Left cardiac atrium (tissue), 4 donors: ENCODE measurements at regions not wholly inside any gene's neighbourhood (a gene's known extent, or its start where the extent isn't known, plus 50 kb on each side); places are given as distances from the start of the nearest gene placed in this dataset.

Experiments
- ATAC-seq, 2 donors: fragments of 200-7000 bp; cut with Tn5 transposase; one replicate each; pipeline ENCODE4 v1.9.1; 2020; ENCODE audit warnings: mild to moderate bottlenecking in 2 of 2, moderate library complexity in 2 of 2
- DNase-seq: peaks from one replicate; pipeline ENCODE4 v3.0.0-alpha.2; 2020
- intact Hi-C, 2 donors: fragments of 100-400 bp; cut with DNase I; formaldehyde crosslinking; loops; one replicate each; pipeline versions ENCODE4 v1.14.1 to v1.15.1; 2022 to 2023
- donor health status: DM: no; HTN: yes; CAD: no.
- donor health status: DM: no; HTN: yes; CAD: no; lungs with severe emphysema.
- donor health status: DM: yes; HTN: yes; CAD: no.
- donor health status: Dilated cardiomyopathy.

DNA sequence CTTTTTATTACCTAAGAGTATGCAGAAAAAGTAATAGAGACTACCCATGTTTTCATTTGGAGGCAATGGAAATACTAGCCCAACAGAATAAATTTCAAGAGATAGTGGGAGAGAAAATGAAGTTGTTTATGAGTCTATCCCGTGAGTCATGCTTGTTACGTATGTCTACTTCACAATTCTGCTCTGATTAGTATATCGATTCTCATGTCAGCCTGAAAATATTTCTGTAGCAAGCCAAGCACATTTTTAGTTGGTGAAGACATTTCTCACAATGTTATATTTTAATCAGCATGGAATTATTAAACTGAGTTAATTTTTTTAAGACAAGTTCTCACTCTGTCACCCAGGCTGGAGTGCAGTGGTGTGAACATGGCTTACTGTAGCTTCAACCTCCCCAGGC is 346.1 kb downstream of the RPRM start:
- intact Hi-C loops, result no loop called here
- no peak for DNase-seq

DNA sequence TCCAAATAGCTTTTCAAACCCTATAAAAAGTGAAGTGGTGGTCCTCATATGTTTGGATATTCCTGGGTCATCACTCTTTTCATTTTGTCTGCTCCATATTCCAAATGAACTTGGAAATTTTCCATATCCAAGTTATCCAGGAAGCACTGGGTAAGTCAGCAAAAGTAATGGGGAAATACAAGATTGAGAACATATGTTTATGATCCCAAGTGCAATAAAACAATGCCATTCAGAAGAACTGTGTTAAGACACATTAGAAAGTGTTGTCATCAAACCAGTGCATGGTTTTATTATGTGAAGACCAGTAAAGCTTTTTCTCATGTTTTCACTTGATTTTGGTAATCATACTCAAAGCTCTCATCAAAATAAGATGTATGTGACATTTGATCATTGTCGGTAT is 363.4 kb downstream of the RPRM start:
- intact Hi-C loops, result no loop called here
- no peak for DNase-seq
- no peak for ATAC-seq

More for the DNA sequence above, 346.1 kb downstream of the RPRM start:
- ATAC-seq, result no peak

DNA sequence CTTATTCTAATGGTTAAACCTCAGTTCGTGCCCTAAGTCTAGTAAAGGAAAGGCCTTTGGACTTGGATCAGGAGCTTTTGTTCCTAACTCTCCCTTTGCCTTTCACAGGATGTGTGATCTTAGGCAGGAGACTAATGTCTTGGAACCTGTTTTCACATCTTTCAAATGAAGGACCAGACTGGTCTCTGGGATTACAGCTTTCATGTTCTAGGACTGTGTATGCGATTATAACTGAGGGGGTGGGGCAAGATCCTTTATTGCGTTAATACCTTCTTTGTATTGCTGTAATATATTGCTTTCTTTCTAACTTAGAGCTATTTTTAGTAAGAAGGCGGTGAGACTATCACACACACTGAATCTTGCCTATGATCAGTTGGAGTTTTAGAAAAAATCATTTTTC is 368.1 kb downstream of the RPRM start:
- no peak for DNase-seq
- ATAC-seq, result no peak
- intact Hi-C loops, result no loop called here

DNA sequence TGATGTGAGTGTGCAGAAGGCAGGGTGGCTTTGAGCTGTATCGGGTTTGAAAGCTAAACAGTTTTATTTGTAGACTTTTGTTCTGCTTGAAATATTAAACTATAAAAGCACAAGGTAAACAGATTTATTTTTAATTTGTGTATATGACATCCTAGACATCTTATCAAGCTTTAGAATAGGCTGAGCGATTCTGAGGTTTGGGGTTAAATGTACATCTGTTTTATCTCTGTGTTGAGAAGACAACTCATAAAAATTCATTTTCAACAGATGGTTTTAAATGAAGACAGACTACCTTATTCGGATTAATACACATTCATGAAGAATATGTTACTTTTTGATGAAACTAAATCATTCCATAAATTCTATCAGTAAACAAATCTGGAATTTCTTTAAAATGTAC is 368.8 kb downstream of the RPRM start:
- intact Hi-C loops, result no loop called here
- DNase-seq (no peak), ATAC-seq (no peak)

DNA sequence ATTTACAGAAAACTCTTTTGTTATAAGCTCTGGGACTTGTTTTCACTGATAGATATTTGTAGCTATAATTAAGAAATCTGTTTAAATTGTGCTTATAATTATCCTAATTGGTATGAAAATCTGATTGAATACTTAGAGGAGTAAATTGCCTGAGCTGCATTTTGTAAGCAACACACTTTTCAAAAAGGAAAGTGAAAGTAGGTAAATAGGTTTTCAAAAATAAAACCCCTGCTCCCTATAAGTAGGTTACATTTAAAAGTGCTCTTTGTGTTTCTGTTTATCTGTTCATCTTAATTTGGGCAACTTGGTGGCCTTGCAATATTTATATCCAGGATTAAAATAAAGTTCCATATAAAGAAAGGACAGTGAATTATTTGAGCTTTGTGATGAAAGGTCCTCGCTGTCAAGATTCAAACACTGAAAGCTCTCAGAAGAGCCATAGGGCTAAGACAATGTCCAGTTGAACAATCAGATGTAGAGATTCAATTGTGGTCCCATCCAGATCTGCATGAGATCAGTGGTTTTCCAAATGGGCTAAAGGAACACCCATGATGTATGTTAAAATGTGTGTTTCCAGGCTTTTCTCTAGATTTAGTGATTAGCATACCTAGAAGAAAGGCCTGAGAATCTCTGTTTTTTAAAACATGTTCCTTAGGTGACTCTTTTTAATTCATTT is 371.6 kb downstream of the RPRM start:
- no peak for DNase-seq
- intact Hi-C loops, result no loop called here
- ATAC-seq, result no peak

DNA sequence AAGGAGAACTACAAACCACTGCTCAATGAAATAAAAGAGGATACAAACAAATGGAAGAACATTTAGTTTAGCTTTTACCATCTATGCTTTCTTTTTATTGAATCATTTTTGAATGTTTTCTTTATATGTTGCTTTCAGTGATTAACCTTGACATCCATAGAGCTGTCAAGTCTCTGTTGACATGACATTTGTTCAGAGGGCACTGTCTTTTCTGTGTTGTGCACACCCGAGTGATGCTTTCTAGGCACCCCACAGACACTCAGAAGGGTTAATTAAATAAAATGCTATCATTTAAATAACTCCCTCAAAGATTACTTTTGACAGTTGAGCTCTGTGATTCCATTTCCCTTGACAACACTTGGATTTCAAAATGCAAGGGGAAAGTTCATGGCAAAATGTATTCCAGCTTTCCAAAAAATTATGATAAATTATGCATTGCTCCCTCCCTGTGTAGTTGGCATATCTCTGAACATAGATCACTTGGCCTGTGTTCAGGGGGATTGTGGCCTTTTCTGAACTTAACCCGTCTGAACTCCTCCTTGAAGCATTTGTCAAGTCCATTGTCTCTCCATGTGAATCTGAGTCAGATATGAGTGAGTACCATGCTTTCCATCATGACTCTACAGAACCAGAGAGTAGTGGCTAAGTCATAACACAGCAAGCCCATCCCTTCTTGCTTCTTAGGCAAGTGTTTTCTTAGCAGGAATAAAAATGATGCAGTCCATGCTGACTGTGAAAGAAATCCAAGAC is 372.6 kb downstream of the RPRM start:
- ATAC-seq, result peak in 1 of 2 donors; percentile 92
- intact Hi-C loops, result no loop called here

DNA sequence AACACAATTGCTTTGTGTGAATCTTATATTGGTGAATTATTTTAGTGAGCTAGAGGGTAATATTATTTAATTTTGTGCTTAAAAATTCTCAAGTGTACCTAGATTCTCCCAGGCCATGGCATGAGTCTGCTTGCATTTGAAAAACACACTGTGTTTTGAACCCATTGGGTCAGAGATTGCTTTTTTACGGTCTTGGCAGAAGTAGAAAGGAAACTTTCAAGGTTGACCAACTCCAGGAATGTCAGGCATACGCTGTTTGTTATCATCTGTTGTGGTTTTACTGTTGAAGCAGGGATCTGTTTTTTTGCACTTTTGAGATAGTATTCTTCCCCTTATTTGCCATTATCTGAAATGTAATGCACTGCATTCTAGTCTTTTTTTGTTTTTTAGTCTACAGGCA is 377.4 kb downstream of the RPRM start:
- intact Hi-C loops, result no loop called here
- no peak for ATAC-seq
- no peak for DNase-seq

More for the DNA sequence above, 372.6 kb downstream of the RPRM start:
- no peak for DNase-seq

DNA sequence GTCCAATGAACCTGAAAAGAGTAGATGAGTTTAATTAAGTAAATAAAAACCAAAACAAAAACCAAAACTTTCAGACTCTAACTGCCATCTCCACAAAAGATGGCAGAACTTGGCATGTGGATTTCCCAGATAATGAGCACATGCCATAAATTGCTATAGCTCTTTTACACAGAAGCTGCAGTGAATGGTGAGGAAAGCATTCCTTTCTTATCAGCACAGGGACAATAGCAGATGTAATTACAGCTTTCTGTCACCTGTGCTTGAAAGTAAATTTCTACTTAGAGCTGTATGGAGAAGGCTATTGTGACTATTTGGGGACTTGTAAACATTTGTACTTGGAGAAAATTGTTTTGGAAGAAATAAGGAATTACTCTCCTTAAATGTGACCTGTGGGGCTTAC is 378.4 kb downstream of the RPRM start:
- ATAC-seq, result no peak
- no peak for DNase-seq
- intact Hi-C loops, result no loop called here

DNA sequence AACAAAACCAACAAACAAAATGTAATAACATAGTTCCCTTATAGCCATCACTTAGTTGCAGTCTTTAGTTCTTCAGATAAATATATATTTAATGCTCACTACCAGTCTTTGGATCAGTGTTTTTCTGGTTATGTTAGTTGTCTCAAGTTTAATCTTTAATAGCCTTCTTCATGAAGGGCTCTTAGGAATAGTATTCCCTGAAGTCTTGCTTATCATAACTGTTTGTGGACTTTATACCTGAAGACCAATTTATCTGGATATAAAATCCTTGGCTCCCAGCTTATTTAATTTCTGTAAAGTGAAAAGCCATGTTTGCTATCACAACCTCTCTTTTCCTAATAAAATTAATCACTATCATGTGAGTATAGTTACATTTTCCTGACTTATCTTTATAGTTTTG is 379.7 kb downstream of the ARL6IP6 start:
- DNase-seq, result no peak
- intact Hi-C loops, result no loop called here
- ATAC-seq, result no peak

DNA sequence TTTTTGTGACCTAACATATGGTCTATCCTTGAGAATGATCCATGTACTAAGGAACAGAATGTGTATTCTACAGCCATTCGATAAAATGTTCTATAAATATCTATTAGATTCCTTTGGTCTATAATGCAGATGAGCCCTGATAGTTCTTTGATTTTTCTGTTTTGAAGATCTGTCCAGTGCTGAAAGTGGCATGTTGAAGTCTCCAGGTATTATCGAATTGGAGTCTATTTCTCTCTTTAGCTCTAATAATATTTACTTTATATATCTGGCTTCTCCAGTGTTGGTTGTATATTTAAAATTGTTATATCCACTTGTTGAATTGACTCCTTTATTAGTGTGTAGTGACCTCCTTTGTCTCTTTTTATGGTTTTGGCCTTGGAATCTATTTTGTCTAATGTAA is 377.9 kb downstream of the ARL6IP6 start:
- intact Hi-C loops, result no loop called here
- DNase-seq, result no peak

DNA sequence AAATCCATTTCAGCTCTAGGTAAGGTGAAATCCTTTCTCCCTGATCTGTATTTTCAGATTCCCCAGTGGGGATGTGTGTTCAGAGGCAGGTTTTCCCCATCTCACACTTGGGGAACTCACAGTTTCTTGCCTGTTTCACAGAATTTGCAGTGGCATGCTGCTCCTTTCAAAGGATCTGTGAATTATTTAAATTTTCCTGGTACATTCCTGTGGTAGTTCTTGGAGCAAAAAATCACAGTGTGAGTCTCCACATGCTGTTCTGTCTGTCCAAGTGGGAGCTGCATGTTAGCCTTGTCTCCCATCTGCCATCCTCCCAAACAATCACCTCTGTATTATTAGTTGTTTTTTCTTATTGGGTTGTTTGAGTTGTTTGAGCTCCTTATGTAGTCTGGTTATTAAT is 372.9 kb downstream of the ARL6IP6 start:
- DNase-seq, result no peak
- intact Hi-C loops, result no loop called here
- no peak for ATAC-seq

More for the DNA sequence above, 377.9 kb downstream of the ARL6IP6 start:
- no peak for ATAC-seq

DNA sequence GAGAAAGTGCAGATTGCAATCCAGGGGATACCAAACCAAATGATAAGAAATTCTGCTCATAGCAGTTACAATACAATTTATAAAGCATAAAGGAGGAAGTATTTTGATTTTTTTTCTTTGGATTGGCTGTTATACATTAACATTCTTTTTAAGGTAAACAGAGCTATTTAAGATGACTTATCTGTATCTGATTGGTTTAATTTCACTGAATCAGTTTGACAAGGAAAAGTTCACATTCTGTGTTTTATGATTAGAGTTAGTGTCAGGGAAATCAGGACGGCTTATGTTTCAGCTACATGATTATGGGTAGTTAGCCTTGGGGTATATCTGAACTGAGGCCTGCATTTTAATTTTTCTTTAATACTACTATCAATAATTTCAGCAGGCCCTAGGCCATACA is 360.9 kb downstream of the ARL6IP6 start:
- ATAC-seq (no peak), DNase-seq (no peak)
- intact Hi-C loops, result no loop called here

DNA sequence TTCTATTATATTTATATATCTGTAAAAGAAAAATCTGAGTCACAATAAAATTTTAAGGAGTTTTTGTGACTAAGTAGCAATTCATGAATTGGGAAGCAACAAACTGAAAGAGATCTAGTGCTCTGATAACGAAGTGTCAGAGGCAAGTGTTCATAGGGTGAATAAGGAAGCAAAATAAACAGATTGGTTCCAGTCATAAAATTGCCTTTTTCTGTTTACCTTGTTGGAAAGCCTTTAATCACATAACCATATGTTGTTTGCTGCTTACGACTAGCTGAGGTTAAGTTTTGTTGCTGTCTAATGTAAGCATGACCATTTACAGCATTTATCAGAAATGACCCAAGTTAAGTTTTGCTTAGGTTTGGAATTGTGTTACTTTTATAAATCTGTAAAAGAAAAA is 358.9 kb downstream of the ARL6IP6 start:
- no peak for DNase-seq
- intact Hi-C loops, result no loop called here
- no peak for ATAC-seq

DNA sequence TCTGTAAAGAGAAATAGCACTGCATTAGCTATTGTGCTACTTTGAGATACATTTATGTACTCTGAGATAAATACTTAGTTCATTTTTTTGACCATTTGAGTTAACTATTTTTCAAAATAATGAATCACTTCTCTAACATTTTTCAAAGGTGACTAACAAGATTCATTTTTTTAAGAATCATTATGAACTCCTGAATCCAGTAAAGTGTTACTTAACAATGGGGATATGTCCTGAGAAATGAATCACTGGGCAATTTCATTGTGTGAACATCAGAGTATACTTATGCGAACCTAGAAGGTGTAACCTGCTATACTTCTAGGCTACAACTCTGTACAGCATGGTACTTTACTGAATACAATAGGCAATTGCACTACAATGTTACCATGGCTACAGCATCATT is 355.8 kb downstream of the ARL6IP6 start:
- intact Hi-C loops, result no loop called here
- ATAC-seq (peak in 1 of 2 donors; percentile 44), DNase-seq (no peak)

DNA sequence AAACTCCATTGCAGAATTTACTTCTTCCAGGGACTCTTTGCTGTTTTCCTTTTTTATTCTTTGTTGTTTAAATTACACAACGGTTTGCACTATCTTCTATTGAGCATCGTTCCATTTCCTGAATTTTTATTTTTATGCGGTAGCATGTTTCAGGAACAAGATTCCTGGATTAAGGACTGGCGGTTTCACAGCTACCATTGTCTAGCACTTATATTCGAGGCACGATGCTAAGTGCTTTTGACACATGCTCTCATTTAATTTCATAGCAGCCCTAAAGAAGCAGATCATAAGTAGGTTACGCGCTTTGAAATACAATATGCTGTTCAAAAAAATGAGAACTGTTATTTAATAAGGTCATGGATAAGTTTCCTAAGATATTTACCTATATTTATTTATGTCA is 354.4 kb downstream of the ARL6IP6 start:
- intact Hi-C loops, result no loop called here
- no peak for DNase-seq
- no peak for ATAC-seq

DNA sequence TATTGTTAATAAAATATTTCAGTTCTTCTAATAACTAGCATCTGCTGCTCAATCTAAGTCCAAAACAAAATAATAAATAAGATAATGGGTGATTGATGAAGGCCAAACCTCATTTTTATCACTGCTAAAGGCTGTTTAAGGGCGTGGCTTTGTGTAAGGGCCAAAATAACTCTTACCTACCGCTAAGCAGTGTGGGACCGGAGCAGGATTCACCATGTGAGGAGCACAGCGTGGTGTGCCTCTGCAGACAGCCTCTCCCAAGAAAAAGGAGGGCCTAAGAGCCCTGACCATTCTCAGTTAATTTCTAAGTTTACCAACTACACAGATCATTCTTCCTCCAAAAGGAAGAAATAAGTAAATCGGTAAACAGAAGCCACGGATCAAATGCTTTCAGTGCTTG is 353.7 kb downstream of the ARL6IP6 start:
- ATAC-seq (no peak), DNase-seq (no peak)
- intact Hi-C loops, result no loop called here

DNA sequence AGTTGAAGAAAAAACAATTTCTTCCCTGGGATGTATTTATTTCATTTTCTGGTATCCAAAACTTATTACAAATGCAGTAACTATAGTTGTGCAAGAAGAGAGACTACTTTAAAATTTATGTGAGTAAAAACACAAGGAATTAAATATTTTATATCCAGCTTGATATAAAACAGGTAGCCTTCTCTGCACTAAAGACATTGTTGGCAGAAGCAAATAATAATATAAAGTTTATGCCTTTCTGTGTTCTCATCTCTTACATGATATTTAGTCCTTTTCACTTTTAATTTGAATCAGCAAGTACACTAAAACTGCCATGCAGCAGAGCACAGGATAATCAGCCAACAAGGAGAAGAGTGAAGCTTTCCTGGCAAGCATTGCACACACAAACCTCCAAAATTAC is 352.7 kb downstream of the ARL6IP6 start:
- no peak for ATAC-seq
- intact Hi-C loops, result no loop called here
- DNase-seq, result no peak

DNA sequence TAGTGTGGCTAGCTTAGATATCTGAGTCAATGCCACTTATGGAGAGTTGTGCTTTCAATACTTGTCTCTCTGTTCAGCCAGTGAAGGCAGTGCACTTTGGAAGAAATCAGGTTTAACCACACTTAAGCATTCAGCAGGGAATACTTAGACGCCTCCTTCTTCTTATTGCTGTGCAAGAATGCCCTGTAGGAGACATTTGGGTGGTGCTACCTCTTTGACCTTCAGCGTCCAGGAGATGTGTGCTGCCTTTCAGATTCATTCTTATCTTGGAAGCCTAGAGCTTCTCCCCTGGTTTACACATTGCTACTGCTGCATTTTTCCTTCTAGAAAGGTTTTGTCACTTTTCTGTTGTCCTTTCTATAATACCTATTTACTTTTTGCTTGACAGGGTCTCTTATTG is 350.5 kb downstream of the ARL6IP6 start:
- DNase-seq (no peak), ATAC-seq (no peak)
- intact Hi-C loops, result no loop called here

DNA sequence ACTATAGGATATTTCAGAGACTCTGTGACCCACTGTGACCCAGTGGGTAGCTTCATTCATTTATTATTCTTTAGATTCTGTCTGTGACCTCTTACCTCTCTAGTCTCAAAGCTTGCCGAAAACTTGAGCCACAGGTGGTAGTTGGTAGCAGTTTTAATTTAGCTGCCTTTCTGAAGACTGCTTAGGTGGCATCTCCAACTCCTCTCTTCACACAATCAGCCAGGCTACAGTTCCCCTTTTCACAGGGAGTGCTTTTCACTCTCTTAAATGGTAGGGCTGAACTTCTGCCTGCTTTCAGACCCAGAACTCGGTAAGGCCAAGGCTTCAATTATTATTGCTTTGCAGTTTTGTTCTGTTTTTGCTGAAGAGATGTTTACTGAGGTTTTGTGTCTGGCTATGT is 349.6 kb downstream of the ARL6IP6 start:
- ATAC-seq (no peak), DNase-seq (no peak)
- intact Hi-C loops, result no loop called here

DNA sequence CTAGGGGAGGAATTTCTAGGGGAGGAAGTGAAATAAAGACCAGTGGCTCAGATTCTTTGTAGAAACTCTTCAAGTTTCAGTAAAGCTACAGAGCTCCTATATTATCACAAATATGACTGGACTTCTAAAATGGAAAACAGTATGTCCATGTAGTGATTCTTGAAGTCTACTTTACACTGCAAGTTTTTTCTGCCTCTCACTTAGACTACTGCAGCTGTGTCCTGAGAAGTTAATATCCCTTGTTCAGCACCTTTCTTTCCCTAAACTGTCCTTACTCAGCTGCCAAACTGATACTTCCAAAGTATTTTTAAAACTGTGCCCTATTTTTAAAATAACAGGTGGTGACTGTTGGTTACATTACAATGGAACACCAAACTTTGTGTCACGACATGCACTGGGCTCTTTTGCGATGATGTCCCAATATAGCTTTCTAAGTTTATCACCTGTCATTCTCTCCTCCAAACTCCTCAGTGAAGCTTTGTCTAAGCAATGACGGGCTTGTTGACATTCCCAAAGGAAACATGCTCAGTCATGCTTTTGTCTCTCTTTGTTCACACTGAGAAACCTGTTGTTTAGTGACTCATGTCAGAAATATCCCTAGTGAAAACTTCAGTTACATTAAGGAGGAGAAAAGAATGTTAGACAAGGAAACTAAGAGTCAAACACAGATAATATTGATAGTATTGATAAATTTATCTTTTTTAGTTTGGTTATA is 341.1 kb downstream of the ARL6IP6 start:
- intact Hi-C loops, result no loop called here
- no peak for ATAC-seq
- no peak for DNase-seq

DNA sequence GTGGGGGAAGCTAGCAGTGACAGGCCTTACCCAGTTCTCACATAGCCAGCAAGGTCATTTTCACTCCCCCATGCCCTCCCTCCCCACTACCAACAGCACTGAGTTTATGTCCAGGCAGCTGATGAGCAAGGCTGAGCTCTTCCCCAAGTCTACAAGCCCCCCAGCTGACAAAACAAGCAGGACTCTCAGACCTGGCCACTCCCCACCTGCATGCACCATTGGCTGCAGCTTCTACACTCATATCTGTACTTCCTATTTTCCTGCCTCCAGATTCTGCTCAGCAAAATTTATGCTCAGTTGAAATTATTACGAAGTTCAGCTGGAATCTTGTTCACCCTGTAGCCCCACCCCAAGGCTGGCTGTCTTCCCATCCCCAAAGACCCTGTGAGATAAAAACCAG is 339.3 kb downstream of the ARL6IP6 start:
- intact Hi-C loops, result no loop called here
- no peak for DNase-seq
- no peak for ATAC-seq
